ENCODE measurements at regions not wholly inside any gene's neighbourhood (a gene's known extent, or its start where the extent isn't known, plus 50 kb on each side); places are given as distances from the start of the nearest gene placed in this dataset.

GRCh38 chr4:183841001-183841400 lies 64.1 kb upstream of the STOX2 start:
- H3K27ac ChIP-seq (ENCODE audit: extremely low read length, insufficient read depth, low read length): no peak overlapping the region
- no peak overlapping the region for H3K4me3 ChIP-seq (replicated peaks in 1 of 3; ENCODE audit: insufficient read depth in 1 of 3, low read depth in 2 of 3, low read length in 3 of 3)
- POLR2A ChIA-PET: no interaction called here
- ATAC-seq: no peak
- H3K27me3 ChIP-seq (ENCODE audit: control insufficient read depth in 1 of 2, insufficient read depth in 2 of 2, low read length in 2 of 2): no peaks in the 10 kb centered on the region
- BruUV-seq (replicated peaks): no TSS peak
- H3K9ac ChIP-seq (ENCODE audit: insufficient read depth, low read depth, low read length): no peak overlapping the region
- intact Hi-C loops (cut with micrococcal nuclease; ENCODE audit: unreplicated experiment): loop anchor here (2.0 kb wide), 1 partner anchor 410 kb away; no protein-coding TSS in a partner anchor
- no peaks in the 10 kb centered on the region for H3K9me3 ChIP-seq (ENCODE audit: low read length)
- H3K4me1 ChIP-seq (ENCODE audit: insufficient read depth, low read length): no peaks in the 10 kb centered on the region
- no peak for FAIRE-seq
- in situ Hi-C loops (cut with HindIII; ENCODE audit: extremely low pct_ligation_motif_present, low pct_unique_long_range_greater_than_20kb): loop anchor here (5.0 kb wide), 1 partner anchor 326 kb away; no protein-coding TSS in a partner anchor
- TF ChIP-seq ZEB1 (IDR thresholded peaks at IDR 0.05; ENCODE audit: insufficient replicate concordance, low read depth) (no peak), TSC22D2 (CRISPR knock-in tag; IDR thresholded peaks at IDR 0.05; ENCODE audit: borderline replicate concordance) (no peak), PHF5A (CRISPR knock-in tag; IDR thresholded peaks at IDR 0.05; ENCODE audit: low read depth, unreplicated experiment) (no peak), ZNF670 (CRISPR knock-in tag; IDR thresholded peaks at IDR 0.05; ENCODE audit: borderline replicate concordance) (no peak), PBX2 (CRISPR knock-in tag; IDR thresholded peaks at IDR 0.05) (no peak), HNRNPUL1 (IDR thresholded peaks at IDR 0.05; ENCODE audit: low read depth, low read length) (no peak)
- TF ChIP-seq, protein P1, sequence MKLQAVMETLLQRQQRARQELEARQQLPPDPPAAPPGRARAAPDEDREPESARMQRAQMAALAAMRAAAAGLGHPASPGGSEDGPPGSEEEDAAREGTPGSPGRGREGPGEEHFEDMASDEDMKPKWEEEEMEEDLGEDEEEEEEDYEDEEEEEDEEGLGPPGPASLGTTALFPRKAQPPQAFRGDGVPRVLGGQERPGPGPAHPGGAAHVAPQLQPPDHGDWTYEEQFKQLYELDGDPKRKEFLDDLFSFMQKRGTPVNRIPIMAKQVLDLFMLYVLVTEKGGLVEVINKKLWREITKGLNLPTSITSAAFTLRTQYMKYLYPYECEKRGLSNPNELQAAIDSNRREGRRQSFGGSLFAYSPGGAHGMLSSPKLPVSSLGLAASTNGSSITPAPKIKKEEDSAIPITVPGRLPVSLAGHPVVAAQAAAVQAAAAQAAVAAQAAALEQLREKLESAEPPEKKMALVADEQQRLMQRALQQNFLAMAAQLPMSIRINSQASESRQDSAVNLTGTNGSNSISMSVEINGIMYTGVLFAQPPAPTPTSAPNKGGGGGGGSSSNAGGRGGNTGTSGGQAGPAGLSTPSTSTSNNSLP (IDR thresholded peaks at IDR 0.05; ENCODE audit: low read depth, low read length): no peak
- DNase-seq (ENCODE audit: low spot score): no peak
- no peaks in the 10 kb centered on the region for H3K36me3 ChIP-seq (replicated peaks in 1 of 2; ENCODE audit: control insufficient read depth in 1 of 2, insufficient read depth in 2 of 2, low read length in 2 of 2)
- no peak overlapping the region for H3K4me2 ChIP-seq (ENCODE audit: low read depth, low read length)
- no peaks in the 10 kb centered on the region; the same call in 1 of the 2 replicates for H4K20me1 ChIP-seq (ENCODE audit: insufficient read depth, low read length)
- H2AFZ ChIP-seq (ENCODE audit: low read length): no peak overlapping the region
- no peaks in the 10 kb centered on the region for H3K79me2 ChIP-seq (ENCODE audit: insufficient read depth, low read length)
- CTCF ChIA-PET (ENCODE audit: low intra/inter-chr PET ratio, low total read pairs): interaction anchor here (3.9 to 4.6 kb wide), 2 partner anchors 322 to 327 kb away, joined by 54 to 60 read pairs; no protein-coding TSS in a partner anchor
- WGBS (ENCODE audit: low lambda C conversion rate): 74% methylated on average over 8 of the region's 8 CpGs

All from HepG2 (cell line).